HG02678 (cell line): ENCODE measurements at regions not wholly inside any gene's neighbourhood (a gene's known extent, or its start where the extent isn't known, plus 50 kb on each side); places are given as distances from the start of the nearest gene placed in this dataset.
"Not testable (repeated sequence)": the region's sequence is repeated elsewhere in the genome, so short reads cannot be mapped to it uniquely, and the experiment has no call there.

Experiments
- ATAC-seq: cut with Tn5 transposase; IDR thresholded peaks from one replicate; pipeline ENCODE4 v1.9.1; 2021; ENCODE audit warnings: mild to moderate bottlenecking, moderate library complexity; ENCODE audit not compliant: unreplicated experiment

DNA sequence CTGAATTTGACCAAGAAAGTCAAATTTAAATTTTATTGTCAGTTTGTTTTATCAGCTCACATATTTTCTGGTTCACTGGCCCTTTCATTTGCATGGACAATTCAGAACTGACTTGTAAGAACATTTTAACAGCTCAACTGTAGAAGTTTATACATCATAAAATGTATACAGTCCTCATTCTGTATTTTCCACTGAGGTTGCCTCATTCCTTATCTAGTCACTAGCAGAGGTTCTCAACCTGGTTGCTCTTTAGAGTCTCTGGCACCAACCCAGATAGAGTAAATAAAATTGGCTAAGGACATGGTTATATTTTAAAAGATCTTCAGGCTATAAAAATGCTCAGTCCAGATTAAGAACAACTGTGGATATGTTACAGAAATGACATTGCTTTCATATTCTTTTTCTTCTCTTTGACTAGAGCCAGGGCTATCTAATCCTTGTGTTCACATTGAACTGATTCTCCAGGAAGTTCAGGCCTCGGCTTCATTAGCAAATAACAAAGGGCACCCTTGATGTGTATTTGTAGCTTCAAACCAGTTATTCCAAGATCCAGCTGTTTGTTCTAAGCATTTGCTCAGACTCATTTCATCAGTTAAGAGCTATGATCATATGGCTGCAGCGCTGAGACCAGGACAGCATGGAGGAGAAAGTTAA, 782.5 kb downstream of the ETS1 start:
- ATAC-seq: no peak

DNA sequence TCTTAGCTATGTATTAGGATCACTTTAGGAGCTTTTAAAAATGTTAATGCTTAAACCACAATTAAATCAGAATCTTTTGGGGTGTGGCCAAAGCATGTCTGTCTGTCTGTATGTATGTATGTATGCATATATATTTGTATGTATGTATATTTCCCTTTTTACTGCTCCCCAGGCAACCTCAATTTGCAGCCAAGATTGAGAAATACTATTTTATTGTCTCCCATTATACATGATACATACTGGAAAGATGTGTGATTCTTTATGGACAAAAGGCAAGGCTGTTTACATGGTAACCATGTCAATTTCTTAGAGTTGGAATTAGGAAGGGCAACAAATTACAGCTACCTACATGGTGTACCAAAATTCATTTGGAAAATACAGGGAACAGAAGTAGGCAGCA, 783.6 kb downstream of the ETS1 start:
- no peak for ATAC-seq

DNA sequence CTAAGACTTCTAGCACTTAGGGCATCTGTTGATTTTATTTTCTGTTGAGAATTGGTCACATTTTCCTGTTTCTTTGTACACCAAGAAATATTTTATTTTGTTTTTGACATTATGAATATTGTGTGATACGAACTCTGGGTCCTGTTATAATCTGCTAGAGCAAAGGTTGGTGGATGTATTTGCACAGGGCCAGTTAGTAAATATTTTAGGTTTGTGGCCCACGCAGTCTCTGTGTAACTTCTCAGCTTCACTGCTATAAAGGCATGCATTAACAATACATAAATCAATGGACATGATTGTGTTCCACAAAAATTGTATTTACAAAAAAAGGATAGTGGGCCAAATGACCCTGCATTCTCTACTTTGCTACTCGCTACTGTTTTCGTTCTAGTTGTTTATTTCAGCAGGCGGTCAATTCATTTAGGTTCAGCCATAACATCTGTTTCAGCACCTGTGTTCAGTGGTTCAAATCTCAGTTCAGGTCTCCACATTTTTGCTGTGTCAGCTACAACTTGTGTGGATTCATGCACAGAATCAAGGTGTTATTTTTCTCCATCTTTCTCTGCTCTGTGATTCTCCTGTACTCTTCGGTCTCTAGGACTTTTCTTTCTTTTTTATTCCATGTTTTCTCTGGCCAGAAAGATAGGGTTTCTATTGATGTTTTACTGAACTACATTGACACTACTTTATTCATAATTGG, 786.2 kb downstream of the ETS1 start:
- ATAC-seq: no peak

DNA sequence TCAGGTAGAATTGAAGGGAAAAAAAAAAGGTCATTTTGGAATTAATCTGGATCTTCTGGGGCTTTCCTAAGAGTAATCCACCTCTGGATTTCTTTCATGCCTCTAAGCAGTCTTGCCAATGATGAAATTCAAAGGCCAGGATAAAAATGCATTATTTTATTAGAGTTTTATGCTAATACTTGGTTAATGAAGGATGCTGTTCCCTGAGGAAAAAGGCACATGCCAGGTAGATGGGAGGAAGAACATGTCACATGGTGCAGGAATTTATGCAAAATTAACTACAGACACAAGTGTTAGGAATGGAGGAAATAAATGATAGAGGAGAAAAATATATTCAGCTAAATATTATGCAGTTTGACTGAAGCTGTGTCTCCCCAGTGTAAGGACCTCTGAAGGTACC, 792.0 kb downstream of the ETS1 start:
- no peak for ATAC-seq

DNA sequence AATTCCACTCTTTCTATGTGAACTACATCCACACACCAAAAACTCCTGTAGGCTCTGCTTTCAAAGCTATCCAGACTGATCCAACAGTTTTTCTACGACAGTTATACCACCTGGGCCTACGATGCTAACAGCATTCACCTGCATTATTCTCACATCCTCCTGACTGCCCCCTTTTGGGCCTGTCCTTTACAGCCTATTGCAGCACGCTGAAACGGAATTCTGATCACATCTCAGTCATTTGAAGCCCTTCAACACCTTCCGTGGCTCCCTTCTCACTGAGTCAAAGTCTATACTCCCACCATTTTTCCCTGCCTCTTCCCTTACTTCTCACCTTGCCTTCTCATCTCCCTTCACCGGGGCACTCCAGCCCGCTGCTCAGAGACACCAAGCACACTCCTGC, 791.3 kb upstream of the KIRREL3 start:
- no peak for ATAC-seq

DNA sequence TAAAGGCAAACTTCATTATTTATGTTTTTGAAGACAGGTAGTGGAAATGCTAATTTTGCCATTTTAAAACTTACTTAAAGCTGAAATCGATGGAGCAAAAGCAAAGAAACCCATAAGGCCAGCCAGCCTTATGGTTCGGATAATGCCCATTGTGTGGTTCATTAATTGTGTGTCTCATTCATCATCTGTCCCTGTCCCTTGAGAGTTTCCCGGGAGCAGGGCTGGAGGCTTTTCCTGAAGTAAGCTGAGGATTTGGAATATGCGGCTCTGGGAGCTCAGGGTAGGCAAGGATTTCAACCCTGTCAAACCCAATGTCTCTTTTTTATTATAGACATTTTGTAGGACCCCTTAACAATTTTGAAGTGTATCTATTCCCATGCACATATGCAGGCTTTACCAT, 790.0 kb upstream of the KIRREL3 start:
- no peak for ATAC-seq

DNA sequence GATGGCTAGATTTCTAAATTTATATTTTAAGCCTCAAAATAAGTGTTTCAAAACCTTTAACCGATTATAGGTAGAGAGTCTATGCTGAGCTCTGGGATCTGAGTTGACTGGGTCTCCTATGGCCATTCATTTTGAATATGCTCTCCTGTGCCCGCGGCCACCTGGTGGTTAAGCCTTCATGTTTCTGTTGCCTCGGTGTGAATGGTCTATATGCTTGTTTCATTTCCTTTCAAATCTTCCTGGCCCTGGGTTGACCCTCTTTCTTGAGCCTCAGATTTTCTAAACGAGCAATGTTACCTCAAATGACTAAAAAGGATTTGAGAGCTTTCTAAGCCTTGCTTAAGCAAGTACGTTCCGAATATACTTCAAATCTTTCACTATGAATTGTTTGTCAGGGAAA, 789.4 kb upstream of the KIRREL3 start:
- ATAC-seq: no peak

DNA sequence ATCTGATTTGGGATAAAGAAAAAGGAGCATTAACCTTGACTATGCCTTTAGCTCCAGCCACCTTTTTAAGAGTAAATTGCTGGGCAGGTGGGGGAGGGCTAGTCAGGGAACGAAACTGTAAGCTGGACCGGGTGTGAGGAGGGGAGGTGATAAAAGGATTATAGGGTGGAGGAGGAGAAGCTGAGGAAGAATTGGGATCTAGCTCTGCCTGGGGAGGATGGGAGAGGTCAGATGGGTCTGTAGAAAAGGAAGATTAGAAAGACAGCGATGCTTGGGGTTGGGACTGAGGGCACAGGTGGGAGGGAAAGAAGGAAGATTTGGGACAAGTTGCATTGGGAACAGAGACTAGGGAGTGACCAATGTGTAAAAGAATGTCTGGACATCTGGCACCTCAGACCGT, 772.4 kb upstream of the KIRREL3 start:
- not testable (repeated sequence) for ATAC-seq

DNA sequence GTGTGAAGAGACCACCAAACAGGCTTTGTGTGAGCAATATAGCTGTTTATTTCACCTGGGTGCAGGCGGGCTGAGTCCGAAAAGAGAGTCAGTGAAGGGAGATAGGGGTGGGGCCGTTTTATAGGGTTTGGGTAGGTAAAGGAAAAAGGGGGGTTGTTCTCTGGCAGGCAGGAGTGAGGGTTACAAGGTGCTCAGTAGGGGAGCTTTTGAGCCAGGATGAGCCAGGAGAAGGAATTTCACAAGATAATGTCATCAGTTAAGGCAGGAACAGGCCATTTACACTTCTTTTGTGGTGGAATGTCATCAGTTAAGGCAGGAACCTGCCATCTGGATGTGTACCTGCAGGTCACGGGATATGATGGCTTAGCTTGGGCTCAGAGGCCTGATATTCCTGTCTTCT, 768.4 kb upstream of the KIRREL3 start:
- not testable (repeated sequence) for ATAC-seq

DNA sequence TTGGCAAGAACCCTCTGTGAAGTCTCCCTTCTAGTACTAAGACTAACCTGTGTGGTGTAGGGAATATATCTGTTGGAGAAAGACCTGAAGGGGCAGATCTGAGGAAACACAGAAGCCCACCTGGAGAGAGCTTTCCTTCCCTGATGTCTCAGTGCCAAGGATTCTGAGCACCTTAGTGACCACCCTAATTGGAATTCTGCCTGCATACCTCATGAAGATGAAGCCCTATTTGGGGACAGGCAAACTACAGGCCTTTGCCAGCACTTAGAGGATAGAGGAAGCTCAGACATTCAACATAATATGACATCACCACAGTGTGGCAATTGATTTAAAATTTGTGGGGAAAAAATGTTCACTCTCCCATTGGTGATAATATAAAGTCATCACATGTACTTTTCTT, 766.2 kb upstream of the KIRREL3 start:
- ATAC-seq: no peak

DNA sequence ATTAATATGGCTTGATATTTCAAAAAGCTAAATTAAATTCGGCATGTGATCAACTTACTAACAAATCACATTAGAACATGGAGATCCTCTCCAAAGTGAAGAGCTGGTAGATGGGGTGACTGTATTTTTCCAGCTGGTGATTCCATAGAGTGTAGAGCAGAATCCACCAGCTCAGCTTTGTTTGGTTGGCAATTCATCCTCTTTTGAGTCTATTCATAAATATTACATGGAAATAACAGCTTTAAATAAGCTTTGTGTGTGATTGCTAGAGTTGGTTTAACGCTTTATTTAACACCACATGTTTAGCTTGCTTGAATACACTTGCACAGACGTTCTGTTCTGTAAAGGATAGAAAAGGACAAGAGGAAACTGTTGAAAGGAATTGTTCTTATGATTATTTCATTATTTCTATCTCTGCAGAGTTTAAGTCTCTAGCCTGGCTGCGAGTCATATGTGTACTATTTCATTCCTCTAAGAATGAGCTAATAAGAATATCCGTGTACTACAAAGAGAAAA, 738.3 kb upstream of the KIRREL3 start:
- no peak for ATAC-seq

DNA sequence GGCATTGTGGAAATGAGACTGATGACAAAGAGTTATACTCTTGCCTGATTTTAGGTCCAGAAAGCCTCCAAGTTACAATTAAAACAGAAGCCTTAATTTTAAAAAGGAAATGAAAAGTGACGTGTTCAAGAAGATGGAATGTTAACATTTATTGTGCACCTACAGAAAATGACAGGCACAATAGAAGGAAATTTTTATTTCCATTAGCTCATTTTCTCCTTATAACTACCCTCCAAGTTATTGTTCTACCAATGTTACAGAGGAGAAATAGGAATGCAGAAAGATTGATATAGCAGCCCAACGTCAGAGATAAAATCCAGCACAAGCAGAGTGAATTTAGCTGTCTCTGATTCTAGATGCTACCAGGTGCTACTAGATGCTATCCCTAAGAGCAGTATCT, 736.9 kb upstream of the KIRREL3 start:
- ATAC-seq: no peak

DNA sequence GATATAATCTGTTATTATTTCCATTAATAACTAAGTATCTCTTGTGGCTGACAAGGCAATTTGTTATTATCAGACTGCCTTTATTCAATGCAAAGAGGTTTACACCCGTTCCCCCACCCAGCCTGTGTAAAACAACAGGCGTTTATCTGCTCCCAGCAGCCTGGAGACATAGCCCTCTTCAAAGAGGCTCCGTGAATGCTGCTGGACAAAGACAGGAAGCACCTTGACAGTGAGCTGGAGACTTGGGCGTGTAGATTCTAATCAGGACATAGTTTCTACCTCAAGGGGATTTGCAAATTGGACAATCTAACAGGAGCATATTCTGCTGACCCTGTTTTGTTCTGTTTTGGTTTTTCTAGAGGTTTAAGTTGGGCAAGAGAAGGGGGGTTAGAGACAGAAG, 733.0 kb upstream of the KIRREL3 start:
- no peak for ATAC-seq

DNA sequence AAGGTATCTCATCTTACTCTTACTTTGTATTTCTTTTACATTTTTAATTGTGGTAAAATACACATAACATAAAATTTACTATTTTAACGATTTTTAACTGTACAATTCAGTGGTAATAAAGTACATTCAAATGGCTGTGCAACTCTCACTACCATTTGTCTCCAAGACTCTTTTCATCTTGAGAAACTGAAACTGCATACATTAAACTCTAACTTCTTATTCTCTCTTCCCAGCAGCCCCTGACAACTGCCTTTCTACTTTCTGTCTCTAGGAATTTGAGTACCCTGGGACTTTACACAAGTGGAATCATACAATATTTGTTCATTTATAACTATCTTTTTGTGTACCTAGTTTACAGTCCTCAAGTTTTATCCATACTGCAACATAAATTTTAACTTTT, 725.8 kb upstream of the KIRREL3 start:
- ATAC-seq: no peak

DNA sequence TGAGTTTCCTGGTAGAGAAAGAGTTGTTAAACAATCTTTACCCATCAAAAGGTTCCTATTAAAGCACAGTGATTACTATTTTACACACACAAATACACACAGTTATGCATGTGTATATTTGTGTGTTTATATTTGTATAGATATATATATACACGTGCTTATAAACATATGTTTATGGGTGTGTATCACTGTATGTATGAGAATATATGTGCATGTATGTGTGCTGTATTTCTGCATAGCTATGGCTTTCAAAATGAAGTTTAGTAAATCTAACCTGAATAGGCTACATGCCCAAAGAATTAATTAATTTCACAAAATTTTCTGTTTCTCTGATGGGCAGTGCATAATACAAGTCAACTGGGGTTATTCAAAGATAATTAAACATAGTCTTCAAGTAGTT, 723.1 kb upstream of the KIRREL3 start:
- no peak for ATAC-seq

DNA sequence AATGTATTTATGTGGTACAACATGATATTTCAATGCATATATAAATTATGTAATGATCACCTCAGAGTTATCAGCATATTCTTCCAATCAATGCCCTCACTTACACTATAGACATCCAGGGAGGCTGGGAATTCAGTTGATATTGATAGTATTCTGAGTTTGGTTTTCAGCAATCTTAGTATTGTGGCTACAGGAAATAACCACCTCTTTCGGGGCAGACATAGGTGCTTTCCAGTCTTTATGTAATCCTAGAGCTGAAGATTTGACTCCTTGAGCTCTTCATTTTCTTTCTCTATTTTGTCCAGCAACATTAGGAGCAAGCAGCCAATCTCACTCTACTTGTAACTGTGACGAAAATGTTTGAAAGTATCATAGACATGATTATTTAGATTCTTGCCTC, 712.7 kb upstream of the KIRREL3 start:
- ATAC-seq: no peak

DNA sequence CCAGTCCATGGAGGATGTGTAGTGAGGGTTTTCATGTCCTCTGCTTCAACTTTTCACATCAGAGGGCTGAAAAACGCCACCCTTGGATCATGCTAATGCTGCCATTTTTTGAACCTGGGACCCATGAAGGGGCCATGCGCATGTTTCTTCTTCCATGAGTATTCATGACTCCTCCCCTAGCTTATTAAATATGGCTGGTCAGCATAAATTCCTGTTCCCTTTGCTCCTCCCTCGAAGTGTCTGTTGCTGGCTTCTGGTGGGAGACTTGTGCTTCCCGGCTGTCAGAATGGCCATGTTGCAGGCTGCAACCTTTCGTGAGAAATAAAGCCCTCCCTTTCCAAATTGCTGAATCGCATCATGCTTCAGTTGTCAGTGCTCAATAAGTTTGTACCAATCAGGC, 711.2 kb upstream of the KIRREL3 start:
- no peak for ATAC-seq

DNA sequence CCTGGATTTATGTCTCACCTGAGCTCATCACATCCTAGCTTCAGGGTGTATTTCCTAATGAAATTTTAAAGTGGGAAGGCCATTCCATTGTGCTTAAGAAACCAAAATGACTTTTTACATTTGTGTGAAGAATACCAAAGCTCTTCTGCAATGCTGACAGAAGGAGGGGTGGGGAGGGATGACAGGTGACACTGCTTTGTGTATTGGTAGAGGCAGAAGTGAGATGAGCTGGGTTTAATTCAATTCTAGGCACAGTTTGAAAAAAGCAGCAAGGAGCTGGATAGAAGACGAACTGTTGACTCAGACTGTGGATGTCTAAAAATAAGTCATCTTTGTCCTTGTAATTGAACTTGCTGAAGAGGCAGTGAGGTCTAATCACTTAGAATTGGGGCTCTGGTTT, 710.3 kb upstream of the KIRREL3 start:
- no peak for ATAC-seq

DNA sequence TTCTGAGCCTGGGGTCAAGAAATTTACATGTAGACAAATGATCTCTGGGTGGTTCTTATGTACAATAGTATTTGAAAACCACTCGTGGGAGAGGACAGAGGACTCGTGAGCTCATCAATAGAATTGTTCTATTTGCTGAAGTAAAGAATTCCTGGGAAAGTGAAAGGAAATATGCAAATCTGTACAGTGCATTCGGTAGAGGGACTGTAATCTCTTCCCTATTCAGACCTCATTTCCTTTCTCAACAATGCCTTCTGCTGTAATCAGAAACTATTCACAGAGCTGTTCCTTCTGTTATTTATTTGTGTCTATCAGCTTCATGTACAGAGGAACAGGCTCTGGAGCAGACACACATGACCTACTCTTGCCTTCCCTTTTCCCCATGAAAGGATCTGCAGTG, 709.4 kb upstream of the KIRREL3 start:
- no peak for ATAC-seq

DNA sequence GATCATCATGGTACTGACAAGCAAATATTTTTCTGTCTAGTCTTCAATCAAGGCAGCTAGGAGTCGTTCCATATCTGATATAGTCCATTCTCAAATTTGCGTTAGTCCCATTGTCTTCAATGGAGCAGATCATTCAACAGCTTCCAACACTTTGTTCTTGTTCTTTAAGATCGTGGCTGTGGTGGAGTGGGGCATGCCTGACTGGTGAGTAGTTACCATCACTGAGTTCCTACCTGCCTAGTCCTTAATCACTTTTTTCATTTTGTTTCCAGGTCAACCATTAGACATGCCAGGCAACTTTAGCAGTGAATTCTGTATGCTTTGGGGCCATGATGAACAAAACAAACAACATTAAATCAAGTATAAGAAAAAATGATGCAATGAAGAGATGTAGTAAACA, 693.1 kb upstream of the KIRREL3 start:
- no peak for ATAC-seq

DNA sequence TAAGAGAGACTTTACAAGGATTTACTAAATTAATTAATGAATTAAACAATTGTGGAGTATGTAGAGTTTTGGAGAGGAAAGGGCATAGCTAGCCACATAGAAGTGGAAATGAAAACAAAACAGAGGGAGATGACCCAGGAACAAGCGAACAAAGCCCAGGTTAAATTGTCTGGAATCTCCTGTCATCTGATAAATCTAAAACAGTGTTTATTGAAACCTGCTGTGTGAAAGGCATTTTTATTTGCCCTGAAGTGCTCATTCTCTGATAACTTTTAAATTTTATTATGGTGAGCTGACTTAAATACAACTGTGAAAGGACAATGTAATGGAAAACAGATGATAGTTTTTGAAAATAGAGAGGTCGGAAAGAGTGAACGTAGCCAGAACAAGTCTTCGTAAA, 682.8 kb upstream of the KIRREL3 start:
- ATAC-seq: no peak

DNA sequence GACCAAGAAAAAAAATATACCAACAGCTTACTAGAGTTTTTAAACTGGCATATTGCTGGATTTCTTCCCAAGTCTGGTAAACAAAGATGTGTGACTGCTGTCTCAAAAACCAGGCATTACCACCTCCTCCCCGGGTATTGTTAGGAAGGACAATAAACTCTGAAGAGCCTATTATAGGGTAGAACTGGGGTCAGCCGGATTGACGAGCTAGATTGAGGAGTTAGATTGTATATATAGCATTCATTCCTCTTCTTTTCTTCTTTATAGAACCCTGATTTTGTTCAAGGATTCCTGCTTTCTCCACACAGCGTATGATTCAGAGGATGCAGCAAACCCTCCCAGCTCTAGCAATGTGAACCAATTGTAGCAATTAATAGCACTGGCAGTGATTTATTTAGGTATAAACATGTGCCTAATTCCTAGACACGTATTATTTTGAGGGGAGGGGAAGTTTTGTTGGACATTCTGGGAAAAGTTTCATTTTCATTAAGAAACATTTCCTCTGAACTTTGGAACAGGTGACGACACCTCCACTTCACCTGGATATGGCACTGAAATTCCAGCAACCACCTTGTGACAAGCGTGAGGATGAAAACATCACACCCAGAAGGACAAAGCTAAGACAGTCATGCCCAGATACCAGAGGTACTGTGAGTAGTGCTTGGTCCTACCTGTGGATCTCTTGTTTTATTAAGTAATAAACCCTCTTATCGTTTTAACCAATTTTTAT, 679.4 kb upstream of the KIRREL3 start:
- no peak for ATAC-seq
